ENCODE measurements at regions not wholly inside any gene's neighbourhood (a gene's known extent, or its start where the extent isn't known, plus 50 kb on each side); places are given as distances from the start of the nearest gene placed in this dataset.

- TF ChIP-seq CTCF (IDR thresholded peaks at IDR 0.05) (no peak), POLR2A (IDR thresholded peaks at IDR 0.05) (no peak)
Observed at GRCh38 chr22:46049726-46050450, 72.9 kb upstream of the WNT7B start.

Measured in adrenal gland (tissue), 5 donors.